B cell (primary cell): ENCODE measurements at regions not wholly inside any gene's neighbourhood (a gene's known extent, or its start where the extent isn't known, plus 50 kb on each side); places are given as distances from the start of the nearest gene placed in this dataset.

Source experiments
- ATAC-seq: fragments of 200-7000 bp; cut with Tn5 transposase; one replicate; pipeline ENCODE4 v1.10.0; 2021; ENCODE audit warnings: low read depth, mild to moderate bottlenecking, moderate number of reproducible peaks, moderate library complexity
- CTCF ChIA-PET: fragments of 350-600 bp; sonication (Branson Sonifier 250); formaldehyde crosslinking; loops from one replicate; lab custom pipeline; 2021; ENCODE audit warnings: antibody characterized with exemption, inconsistent platforms; lab: Charles Lee
- POLR2A ChIA-PET: fragments of 350-600 bp; sonication (Branson Sonifier 250); formaldehyde crosslinking; loops from one replicate; lab custom pipeline; 2021; ENCODE audit warnings: antibody characterized with exemption; lab: Charles Lee
- DNase-seq: peaks from one replicate; pipeline ENCODE4 v3.0.0; 2013
- H2AFZ ChIP-seq: 2 replicates; pipeline ENCODE4 v1.6.1; 2012; ENCODE audit warnings: mild to moderate bottlenecking, low read depth, low read length; ENCODE audit not compliant: insufficient read depth, poor library complexity, severe bottlenecking
- H3K27ac ChIP-seq, 2 donors: 1 replicate in 1 of 2; 2 replicates in 1 of 2; pipeline ENCODE4 v1.5.1; 2012 to 2013; ENCODE audit warnings: low read length in 2 of 2, mild to moderate bottlenecking in 2 of 2, moderate library complexity in 1 of 2
- H3K27me3 ChIP-seq, 4 experiments: fragments of 200-600 bp in 1 of 4; sonication (generic) in 1 of 4; replicated peaks in 1 of 4; 1 replicate in 2 of 4; 2 replicates in 2 of 4; pipeline versions ENCODE4 v1.6.1 to v1.7.0; 2013 to 2016; ENCODE audit warnings: low read length in 3 of 4, mild to moderate bottlenecking in 2 of 4, mixed read lengths in 1 of 4, moderate library complexity in 1 of 4; ENCODE audit not compliant: insufficient read depth in 4 of 4, control insufficient read depth in 3 of 4; ENCODE audit errors: control extremely low read depth in 1 of 4
- H3K36me3 ChIP-seq, 2 experiments: replicated peaks in 1 of 2; 1 replicate in 1 of 2; 2 replicates in 1 of 2; pipeline versions ENCODE4 v1.6.1 to v1.7.1; 2013; ENCODE audit warnings: low read length in 1 of 2; ENCODE audit not compliant: insufficient read depth in 2 of 2, control insufficient read depth in 1 of 2; ENCODE audit errors: control extremely low read depth in 1 of 2, extremely low read depth in 1 of 2
- H3K4me1 ChIP-seq, 2 donors: fragments of 200-600 bp in 1 of 2; sonication (generic) in 1 of 2; 1 replicate in 1 of 2; 2 replicates in 1 of 2; pipeline versions ENCODE4 v1.5.1 to v1.6.1; 2013 to 2017; ENCODE audit warnings: low read length in 2 of 2; ENCODE audit not compliant: control insufficient read depth in 2 of 2, insufficient read depth in 2 of 2
- H3K4me2 ChIP-seq: replicated peaks from 2 replicates; pipeline ENCODE3; 2012; ENCODE audit warnings: mild to moderate bottlenecking, low read depth, low read length; ENCODE audit not compliant: poor library complexity, severe bottlenecking
- H3K4me3 ChIP-seq, 5 experiments: fragments of 200-600 bp in 1 of 5; sonication (generic) in 1 of 5; 1 replicate in 3 of 5; 2 replicates in 2 of 5; pipeline versions ENCODE4 v1.5.1 to v1.7.0; 2011 to 2016; ENCODE audit warnings: low read length in 4 of 5, mild to moderate bottlenecking in 4 of 5, low read depth in 2 of 5, control low read depth in 1 of 5, moderate library complexity in 1 of 5; ENCODE audit not compliant: insufficient read depth in 1 of 5; ENCODE audit errors: control extremely low read depth in 1 of 5, extremely low read depth in 1 of 5
- H3K79me2 ChIP-seq: fragments of 200-600 bp; sonication (generic); one replicate; pipeline ENCODE4 v1.6.0; 2016; ENCODE audit warnings: low read length; ENCODE audit not compliant: control insufficient read depth, insufficient read depth
- H3K9ac ChIP-seq: fragments of 200-600 bp; sonication (generic); 2 replicates; pipeline ENCODE4 v1.6.1; 2017; ENCODE audit warnings: mild to moderate bottlenecking, low read length, moderate library complexity
- H3K9me3 ChIP-seq, 3 donors: one replicate each; pipeline versions ENCODE4 v1.6.1 to v1.7.1; 2013; ENCODE audit warnings: low read length in 2 of 3; ENCODE audit not compliant: control insufficient read depth in 2 of 3, insufficient read depth in 1 of 3; ENCODE audit errors: control extremely low read depth in 1 of 3
- H4K20me1 ChIP-seq: 2 replicates; pipeline ENCODE4 v1.6.0; 2012; ENCODE audit warnings: mild to moderate bottlenecking, low read length; ENCODE audit not compliant: insufficient read depth, control insufficient read depth, poor library complexity, severe bottlenecking
- H3K27ac Mint-ChIP-seq: one replicate; pipeline ENCODE4 v1.8.0; 2021; ENCODE audit warnings: mixed read lengths
- H3K27me3 Mint-ChIP-seq: one replicate; pipeline ENCODE4 v1.8.0; 2021; ENCODE audit warnings: mixed read lengths
- H3K4me1 Mint-ChIP-seq: one replicate; pipeline ENCODE4 v1.8.0; 2021; ENCODE audit warnings: mixed read lengths
- H3K4me3 Mint-ChIP-seq: one replicate; pipeline ENCODE4 v1.8.0; 2021; ENCODE audit warnings: mixed read lengths
- H3K9me3 Mint-ChIP-seq: one replicate; pipeline ENCODE4 v1.8.0; 2022; ENCODE audit warnings: mixed read lengths; ENCODE audit not compliant: insufficient read depth
- EZH2 ChIP-seq: IDR thresholded peaks from 2 replicates; pipeline ENCODE4 v1.6.1; 2012; ENCODE audit warnings: borderline replicate concordance, low read depth, mild to moderate bottlenecking, moderate library complexity, low read length; ENCODE audit not compliant: insufficient read depth, poor library complexity, severe bottlenecking
- WGBS: methylation state at CpG from one replicate; pipeline ENCODE4 v1.1.5; 2013; ENCODE audit warnings: missing lambda C conversion rate; ENCODE audit not compliant: insufficient coverage; 5-methylcytosine and 5-hydroxymethylcytosine counted together
- intact Hi-C: fragments of 100-400 bp; cut with micrococcal nuclease; formaldehyde crosslinking; loops from one replicate; pipeline ENCODE4 v1.10.0; 2022
- TF ChIP-seq, protein P1 (sequence below): fragments of 200-600 bp; IDR thresholded peaks from one replicate; pipeline ENCODE4 v1.8.0; 2022; ENCODE audit warnings: antibody characterized with exemption, mild to moderate bottlenecking

DNA sequence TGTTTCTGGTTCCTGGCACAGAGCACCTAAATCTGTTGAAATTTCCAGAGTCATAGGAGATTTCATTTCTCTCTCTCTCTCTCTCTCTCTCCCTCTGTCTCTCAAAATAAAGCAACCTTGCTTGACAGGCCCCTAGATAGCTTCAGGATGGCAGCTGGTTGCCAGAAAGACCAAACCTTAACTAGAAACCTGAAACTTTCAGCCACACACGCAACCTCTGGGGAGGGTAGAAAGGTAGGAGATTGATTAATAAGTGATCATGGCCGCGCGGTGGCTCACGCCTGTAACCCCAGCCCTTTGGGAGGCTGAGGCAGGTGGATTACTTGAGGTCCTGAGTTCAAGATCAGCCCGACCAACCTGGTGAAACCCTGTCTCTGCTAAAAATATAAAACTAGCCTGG, 1885.4 kb upstream of the CELF4 start:
- peaks cover 4% of the 10 kb centered on the region for H3K9me3 Mint-ChIP-seq
- H3K79me2 ChIP-seq: no peaks in the 10 kb centered on the region
- intact Hi-C loops: no loop called here
- no peaks in the 10 kb centered on the region for H4K20me1 ChIP-seq
- TF ChIP-seq EZH2: no peak
- TF ChIP-seq, protein P1, sequence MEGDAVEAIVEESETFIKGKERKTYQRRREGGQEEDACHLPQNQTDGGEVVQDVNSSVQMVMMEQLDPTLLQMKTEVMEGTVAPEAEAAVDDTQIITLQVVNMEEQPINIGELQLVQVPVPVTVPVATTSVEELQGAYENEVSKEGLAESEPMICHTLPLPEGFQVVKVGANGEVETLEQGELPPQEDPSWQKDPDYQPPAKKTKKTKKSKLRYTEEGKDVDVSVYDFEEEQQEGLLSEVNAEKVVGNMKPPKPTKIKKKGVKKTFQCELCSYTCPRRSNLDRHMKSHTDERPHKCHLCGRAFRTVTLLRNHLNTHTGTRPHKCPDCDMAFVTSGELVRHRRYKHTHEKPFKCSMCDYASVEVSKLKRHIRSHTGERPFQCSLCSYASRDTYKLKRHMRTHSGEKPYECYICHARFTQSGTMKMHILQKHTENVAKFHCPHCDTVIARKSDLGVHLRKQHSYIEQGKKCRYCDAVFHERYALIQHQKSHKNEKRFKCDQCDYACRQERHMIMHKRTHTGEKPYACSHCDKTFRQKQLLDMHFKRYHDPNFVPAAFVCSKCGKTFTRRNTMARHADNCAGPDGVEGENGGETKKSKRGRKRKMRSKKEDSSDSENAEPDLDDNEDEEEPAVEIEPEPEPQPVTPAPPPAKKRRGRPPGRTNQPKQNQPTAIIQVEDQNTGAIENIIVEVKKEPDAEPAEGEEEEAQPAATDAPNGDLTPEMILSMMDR: no peak
- H3K4me1 ChIP-seq: no peaks in the 10 kb centered on the region
- no peak overlapping the region for H3K4me2 ChIP-seq
- no peak overlapping the region for H3K4me3 ChIP-seq
- H3K27ac ChIP-seq: no peak overlapping the region
- H3K9ac ChIP-seq: no peak overlapping the region
- no peak overlapping the region for H3K27ac Mint-ChIP-seq
- H3K27me3 Mint-ChIP-seq: no peaks in the 10 kb centered on the region
- ATAC-seq (no peak), DNase-seq (no peak)
- no peaks in the 10 kb centered on the region for H3K27me3 ChIP-seq
- CTCF ChIA-PET: no interaction called here
- H3K9me3 ChIP-seq: no peaks in the 10 kb centered on the region
- H3K36me3 ChIP-seq: no peaks in the 10 kb centered on the region
- no peak overlapping the region for H3K4me3 Mint-ChIP-seq
- no peak overlapping the region for H2AFZ ChIP-seq
- WGBS: 95% methylated on average over 5 of the region's 6 CpGs
- no peaks in the 10 kb centered on the region for H3K4me1 Mint-ChIP-seq
- POLR2A ChIA-PET: no interaction called here

DNA sequence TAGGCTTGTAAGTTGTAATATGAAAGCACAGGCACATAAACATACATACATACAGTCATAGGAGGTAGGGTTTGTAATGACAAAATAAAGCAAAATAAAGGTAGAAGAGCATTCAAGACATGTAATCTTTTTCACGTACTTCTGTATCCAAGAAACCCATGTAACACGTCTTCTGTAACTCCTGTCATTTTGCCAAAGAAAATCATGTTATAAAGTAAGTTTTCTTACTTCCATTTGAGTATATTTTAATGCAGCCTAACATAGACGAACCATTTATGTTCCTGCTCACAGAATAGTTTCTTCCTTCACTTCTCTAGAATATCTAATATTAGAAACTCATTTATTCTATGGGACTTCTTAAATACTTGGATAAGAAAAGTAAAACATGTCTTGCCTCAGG, 1884.0 kb upstream of the CELF4 start:
- no peaks in the 10 kb centered on the region for H3K4me1 ChIP-seq
- peaks cover 4% of the 10 kb centered on the region for H3K9me3 Mint-ChIP-seq
- no peaks in the 10 kb centered on the region for H3K27me3 Mint-ChIP-seq
- H3K27me3 ChIP-seq: no peaks in the 10 kb centered on the region
- ATAC-seq (no peak), DNase-seq (no peak)
- no peaks in the 10 kb centered on the region for H3K9me3 ChIP-seq
- H3K4me1 Mint-ChIP-seq: no peaks in the 10 kb centered on the region
- ChIA-PET POLR2A (no interaction called here), CTCF (no interaction called here)
- no peak overlapping the region for H3K4me3 Mint-ChIP-seq
- H3K4me2 ChIP-seq: no peak overlapping the region
- H2AFZ ChIP-seq: no peak overlapping the region
- no peaks in the 10 kb centered on the region for H4K20me1 ChIP-seq
- no peak overlapping the region for H3K9ac ChIP-seq
- intact Hi-C loops: no loop called here
- no peak overlapping the region for H3K27ac Mint-ChIP-seq
- no peaks in the 10 kb centered on the region for H3K79me2 ChIP-seq
- no peak overlapping the region for H3K4me3 ChIP-seq
- TF ChIP-seq EZH2: no peak
- TF ChIP-seq, protein P1: no peak
- no peaks in the 10 kb centered on the region for H3K36me3 ChIP-seq
- no peak overlapping the region for H3K27ac ChIP-seq
- WGBS: no CpG with 5 or more reads among the region's 3 CpGs
